ENCODE measurements at regions not wholly inside any gene's neighbourhood (a gene's known extent, or its start where the extent isn't known, plus 50 kb on each side); places are given as distances from the start of the nearest gene placed in this dataset.

GRCh38 chr6:80469977-80470376 lies 363.5 kb downstream of the BCKDHB start:
- ChIA-PET POLR2A (no interaction called here), CTCF (no interaction called here)
- Histone ChIP-seq H3K9me3 (ENCODE audit: control insufficient read depth, insufficient read depth, low read depth, low read length) (no peaks in the 10 kb centered on the region), H3K36me3 (ENCODE audit: control insufficient read depth in 2 of 2, insufficient read depth in 1 of 2, low read length in 2 of 2) (no peaks in the 10 kb centered on the region), H3K4me1 (ENCODE audit: control insufficient read depth, insufficient read depth, low read length) (peaks cover 3% of the 10 kb centered on the region; the same call in 1 of the 2 replicates), H3K27ac (ENCODE audit: extremely low read depth, low read depth, low read length) (no peak overlapping the region), H3K4me3 (ENCODE audit: low read depth, low read length) (no peak overlapping the region)
- no peak for TF ChIP-seq ZNF549 (tag by site-specific recombination; IDR thresholded peaks at IDR 0.05)
- no peak for TF ChIP-seq ZSCAN4 (tag by site-specific recombination; IDR thresholded peaks at IDR 0.05)
- no peak for TF ChIP-seq ZNF776 (tag by site-specific recombination; IDR thresholded peaks at IDR 0.05; ENCODE audit: borderline replicate concordance)
- TF ChIP-seq ZNF529 (tag by site-specific recombination; IDR thresholded peaks at IDR 0.05; ENCODE audit: insufficient replicate concordance): no peak
- no peak for TF ChIP-seq ZNF629 (tag by site-specific recombination; IDR thresholded peaks at IDR 0.05)
- TF ChIP-seq ZFP37 (tag by site-specific recombination; IDR thresholded peaks at IDR 0.05): no peak
- TF ChIP-seq REPIN1 (tag by site-specific recombination; IDR thresholded peaks at IDR 0.05; ENCODE audit: low read depth): no peak
- TF ChIP-seq SCRT2 (tag by site-specific recombination; IDR thresholded peaks at IDR 0.05): no peak
- TF ChIP-seq ZFP3 (tag by site-specific recombination; IDR thresholded peaks at IDR 0.05; ENCODE audit: low read depth): no peak
- no peak for TF ChIP-seq ZFP69B (tag by site-specific recombination; IDR thresholded peaks at IDR 0.05)
- TF ChIP-seq ZNF626 (tag by site-specific recombination; IDR thresholded peaks at IDR 0.05): no peak
- TF ChIP-seq ZNF140 (tag by site-specific recombination; IDR thresholded peaks at IDR 0.05): no peak
- no peak for TF ChIP-seq PRDM4 (tag by site-specific recombination; IDR thresholded peaks at IDR 0.05)
- no peak for TF ChIP-seq ZNF302 (tag by site-specific recombination; IDR thresholded peaks at IDR 0.05; ENCODE audit: low read depth)
- no peak for TF ChIP-seq ZNF621 (tag by site-specific recombination; IDR thresholded peaks at IDR 0.05)
- TF ChIP-seq ZNF530 (tag by site-specific recombination; IDR thresholded peaks at IDR 0.05; ENCODE audit: low read depth): no peak
- no peak for TF ChIP-seq OVOL3 (tag by site-specific recombination; IDR thresholded peaks at IDR 0.05)

GRCh38 chr6:80468398-80468797 lies 361.9 kb downstream of the BCKDHB start:
- no peak overlapping the region for H3K4me3 ChIP-seq (ENCODE audit: low read depth, low read length)
- no peak overlapping the region for H3K27ac ChIP-seq (ENCODE audit: extremely low read depth, low read depth, low read length)
- H3K9me3 ChIP-seq (ENCODE audit: control insufficient read depth, insufficient read depth, low read depth, low read length): no peaks in the 10 kb centered on the region
- ChIA-PET POLR2A (no interaction called here), CTCF (no interaction called here)
- peaks cover 3% of the 10 kb centered on the region; the same call in 1 of the 2 replicates for H3K4me1 ChIP-seq (ENCODE audit: control insufficient read depth, insufficient read depth, low read length)
- H3K36me3 ChIP-seq (ENCODE audit: control insufficient read depth in 2 of 2, insufficient read depth in 1 of 2, low read length in 2 of 2): no peaks in the 10 kb centered on the region
- no peak for TF ChIP-seq ZNF623 (tag by site-specific recombination; IDR thresholded peaks at IDR 0.05)
- no peak for TF ChIP-seq ZNF707 (tag by site-specific recombination; IDR thresholded peaks at IDR 0.05)
- TF ChIP-seq ZNF837 (tag by site-specific recombination; IDR thresholded peaks at IDR 0.05): no peak
- TF ChIP-seq ZNF529 (tag by site-specific recombination; IDR thresholded peaks at IDR 0.05; ENCODE audit: insufficient replicate concordance): no peak
- no peak for TF ChIP-seq ZNF600 (tag by site-specific recombination; IDR thresholded peaks at IDR 0.05)
- TF ChIP-seq ZNF184 (tag by site-specific recombination; IDR thresholded peaks at IDR 0.05): no peak
- no peak for TF ChIP-seq BCL11A (tag by site-specific recombination; IDR thresholded peaks at IDR 0.05; ENCODE audit: low read depth)
- TF ChIP-seq ZNF830 (tag by site-specific recombination; IDR thresholded peaks at IDR 0.05; ENCODE audit: low read depth): no peak
- no peak for TF ChIP-seq ZNF214 (tag by site-specific recombination; IDR thresholded peaks at IDR 0.05; ENCODE audit: borderline replicate concordance)
- no peak for TF ChIP-seq ZNF2 (tag by site-specific recombination; IDR thresholded peaks at IDR 0.05)
- TF ChIP-seq MYNN (tag by site-specific recombination; IDR thresholded peaks at IDR 0.05; ENCODE audit: borderline replicate concordance): no peak
- no peak for TF ChIP-seq YY1 (tag by site-specific recombination; IDR thresholded peaks at IDR 0.05)
- TF ChIP-seq ZBTB11 (tag by site-specific recombination; conservative IDR thresholded peaks at IDR 0.05; ENCODE audit: low read depth): no peak
- no peak for TF ChIP-seq ZNF366 (tag by site-specific recombination; conservative IDR thresholded peaks at IDR 0.05)
- TF ChIP-seq KLF17 (tag by site-specific recombination; IDR thresholded peaks at IDR 0.05): no peak
